ENCODE measurements at regions not wholly inside any gene's neighbourhood (a gene's known extent, or its start where the extent isn't known, plus 50 kb on each side); places are given as distances from the start of the nearest gene placed in this dataset.

DNA sequence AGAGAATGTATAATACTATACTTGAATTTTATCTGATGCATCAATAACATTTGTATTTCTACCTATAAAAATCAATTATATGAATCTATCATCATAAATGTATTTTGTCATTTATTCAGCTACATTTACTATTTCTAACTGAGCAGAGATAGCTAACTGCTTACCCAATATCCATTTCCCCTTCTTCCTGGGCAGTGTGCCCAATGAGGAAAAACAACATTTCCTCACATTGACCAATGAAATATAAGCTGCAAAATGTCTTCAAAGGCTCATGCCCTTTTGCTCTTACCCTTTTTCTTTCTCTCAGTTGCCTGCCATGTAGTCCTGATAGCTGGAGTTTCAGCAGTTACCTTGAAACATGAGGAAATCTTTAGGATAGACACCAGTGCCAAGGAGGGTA lies 385.8 kb upstream of the PCSK5 start:
- TF ChIP-seq, protein P1, sequence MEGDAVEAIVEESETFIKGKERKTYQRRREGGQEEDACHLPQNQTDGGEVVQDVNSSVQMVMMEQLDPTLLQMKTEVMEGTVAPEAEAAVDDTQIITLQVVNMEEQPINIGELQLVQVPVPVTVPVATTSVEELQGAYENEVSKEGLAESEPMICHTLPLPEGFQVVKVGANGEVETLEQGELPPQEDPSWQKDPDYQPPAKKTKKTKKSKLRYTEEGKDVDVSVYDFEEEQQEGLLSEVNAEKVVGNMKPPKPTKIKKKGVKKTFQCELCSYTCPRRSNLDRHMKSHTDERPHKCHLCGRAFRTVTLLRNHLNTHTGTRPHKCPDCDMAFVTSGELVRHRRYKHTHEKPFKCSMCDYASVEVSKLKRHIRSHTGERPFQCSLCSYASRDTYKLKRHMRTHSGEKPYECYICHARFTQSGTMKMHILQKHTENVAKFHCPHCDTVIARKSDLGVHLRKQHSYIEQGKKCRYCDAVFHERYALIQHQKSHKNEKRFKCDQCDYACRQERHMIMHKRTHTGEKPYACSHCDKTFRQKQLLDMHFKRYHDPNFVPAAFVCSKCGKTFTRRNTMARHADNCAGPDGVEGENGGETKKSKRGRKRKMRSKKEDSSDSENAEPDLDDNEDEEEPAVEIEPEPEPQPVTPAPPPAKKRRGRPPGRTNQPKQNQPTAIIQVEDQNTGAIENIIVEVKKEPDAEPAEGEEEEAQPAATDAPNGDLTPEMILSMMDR (IDR thresholded peaks at IDR 0.05; ENCODE audit: poor library complexity, severe bottlenecking) = no peak
- TF ChIP-seq POLR2AphosphoS5 (IDR thresholded peaks at IDR 0.05) = no peak
- no peak for TF ChIP-seq EP300 (conservative IDR thresholded peaks at IDR 0.05; ENCODE audit: poor library complexity, severe bottlenecking)
- TF ChIP-seq RAD21 (conservative IDR thresholded peaks at IDR 0.05) = no peak
- TF ChIP-seq, protein P2, sequence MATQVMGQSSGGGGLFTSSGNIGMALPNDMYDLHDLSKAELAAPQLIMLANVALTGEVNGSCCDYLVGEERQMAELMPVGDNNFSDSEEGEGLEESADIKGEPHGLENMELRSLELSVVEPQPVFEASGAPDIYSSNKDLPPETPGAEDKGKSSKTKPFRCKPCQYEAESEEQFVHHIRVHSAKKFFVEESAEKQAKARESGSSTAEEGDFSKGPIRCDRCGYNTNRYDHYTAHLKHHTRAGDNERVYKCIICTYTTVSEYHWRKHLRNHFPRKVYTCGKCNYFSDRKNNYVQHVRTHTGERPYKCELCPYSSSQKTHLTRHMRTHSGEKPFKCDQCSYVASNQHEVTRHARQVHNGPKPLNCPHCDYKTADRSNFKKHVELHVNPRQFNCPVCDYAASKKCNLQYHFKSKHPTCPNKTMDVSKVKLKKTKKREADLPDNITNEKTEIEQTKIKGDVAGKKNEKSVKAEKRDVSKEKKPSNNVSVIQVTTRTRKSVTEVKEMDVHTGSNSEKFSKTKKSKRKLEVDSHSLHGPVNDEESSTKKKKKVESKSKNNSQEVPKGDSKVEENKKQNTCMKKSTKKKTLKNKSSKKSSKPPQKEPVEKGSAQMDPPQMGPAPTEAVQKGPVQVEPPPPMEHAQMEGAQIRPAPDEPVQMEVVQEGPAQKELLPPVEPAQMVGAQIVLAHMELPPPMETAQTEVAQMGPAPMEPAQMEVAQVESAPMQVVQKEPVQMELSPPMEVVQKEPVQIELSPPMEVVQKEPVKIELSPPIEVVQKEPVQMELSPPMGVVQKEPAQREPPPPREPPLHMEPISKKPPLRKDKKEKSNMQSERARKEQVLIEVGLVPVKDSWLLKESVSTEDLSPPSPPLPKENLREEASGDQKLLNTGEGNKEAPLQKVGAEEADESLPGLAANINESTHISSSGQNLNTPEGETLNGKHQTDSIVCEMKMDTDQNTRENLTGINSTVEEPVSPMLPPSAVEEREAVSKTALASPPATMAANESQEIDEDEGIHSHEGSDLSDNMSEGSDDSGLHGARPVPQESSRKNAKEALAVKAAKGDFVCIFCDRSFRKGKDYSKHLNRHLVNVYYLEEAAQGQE (IDR thresholded peaks at IDR 0.05; ENCODE audit: borderline replicate concordance) = no peak
- TF ChIP-seq SMC3 (conservative IDR thresholded peaks at IDR 0.05; ENCODE audit: poor library complexity) = no peak
